ENCODE measurements at regions not wholly inside any gene's neighbourhood (a gene's known extent, or its start where the extent isn't known, plus 50 kb on each side); places are given as distances from the start of the nearest gene placed in this dataset.

GRCh38 chr18:46406539-46406932, 250.5 kb downstream of the LOXHD1 start:
- Histone ChIP-seq H3K27ac (no peak overlapping the region), H3K27me3 (no peaks in the 10 kb centered on the region), H3K4me1 (peaks cover 18% of the 10 kb centered on the region), H3K36me3 (no peaks in the 10 kb centered on the region), H3K9me3 (replicated peaks) (no peaks in the 10 kb centered on the region), H3K4me3 (no peak overlapping the region)
- DNase-seq: no peak

- no peak overlapping the region for H3K4me3 ChIP-seq
- no peaks in the 10 kb centered on the region for H3K9me3 ChIP-seq (replicated peaks)
- H3K4me1 ChIP-seq: peaks cover 16% of the 10 kb centered on the region
- no peak overlapping the region for H3K27ac ChIP-seq
- DNase-seq: no peak
- H3K27me3 ChIP-seq: no peaks in the 10 kb centered on the region
- no peaks in the 10 kb centered on the region for H3K36me3 ChIP-seq
Measured at GRCh38 chr18:46407486-46408166, 249.4 kb downstream of the LOXHD1 start.

- Histone ChIP-seq H3K4me1 (peaks cover 16% of the 10 kb centered on the region), H3K36me3 (no peaks in the 10 kb centered on the region), H3K27me3 (no peaks in the 10 kb centered on the region), H3K27ac (no peak overlapping the region), H3K4me3 (no peak overlapping the region), H3K9me3 (replicated peaks) (no peaks in the 10 kb centered on the region)
- DNase-seq: no peak
Measured at GRCh38 chr18:46408334-46408987, 248.6 kb downstream of the LOXHD1 start.

GRCh38 chr18:46411191-46411828, 245.7 kb downstream of the LOXHD1 start:
- Histone ChIP-seq H3K9me3 (replicated peaks) (no peaks in the 10 kb centered on the region), H3K27me3 (no peaks in the 10 kb centered on the region), H3K4me1 (peaks cover 19% of the 10 kb centered on the region), H3K4me3 (no peak overlapping the region), H3K36me3 (no peaks in the 10 kb centered on the region), H3K27ac (no peak overlapping the region)
- DNase-seq: no peak

GRCh38 chr18:46411867-46412690, 244.9 kb downstream of the LOXHD1 start:
- no peak overlapping the region for H3K27ac ChIP-seq
- no peaks in the 10 kb centered on the region for H3K27me3 ChIP-seq
- peak; percentile 73 to 78 for DNase-seq
- H3K9me3 ChIP-seq (replicated peaks): no peaks in the 10 kb centered on the region
- H3K4me1 ChIP-seq: peaks cover 19% of the 10 kb centered on the region
- no peak overlapping the region for H3K4me3 ChIP-seq
- H3K36me3 ChIP-seq: no peaks in the 10 kb centered on the region

- Histone ChIP-seq H3K9me3 (replicated peaks) (no peaks in the 10 kb centered on the region), H3K4me3 (no peak overlapping the region), H3K4me1 (peaks cover 19% of the 10 kb centered on the region), H3K27ac (no peak overlapping the region), H3K27me3 (no peaks in the 10 kb centered on the region), H3K36me3 (no peaks in the 10 kb centered on the region)
- DNase-seq: no peak
Measured at GRCh38 chr18:46412916-46413315, 244.1 kb downstream of the LOXHD1 start.

- Histone ChIP-seq H3K36me3 (no peaks in the 10 kb centered on the region), H3K27ac (no peak overlapping the region), H3K4me1 (peaks cover 19% of the 10 kb centered on the region), H3K27me3 (no peaks in the 10 kb centered on the region), H3K9me3 (replicated peaks) (no peaks in the 10 kb centered on the region), H3K4me3 (no peak overlapping the region)
- DNase-seq: no peak
Measured at GRCh38 chr18:46413684-46414083, 243.3 kb downstream of the LOXHD1 start.

GRCh38 chr18:46414863-46415262, 242.2 kb downstream of the LOXHD1 start:
- no peaks in the 10 kb centered on the region for H3K36me3 ChIP-seq
- no peaks in the 10 kb centered on the region for H3K9me3 ChIP-seq (replicated peaks)
- no peaks in the 10 kb centered on the region for H3K27me3 ChIP-seq
- no peak for DNase-seq
- no peak overlapping the region for H3K4me3 ChIP-seq
- H3K4me1 ChIP-seq: peaks cover 19% of the 10 kb centered on the region
- H3K27ac ChIP-seq: no peak overlapping the region

GRCh38 chr18:46415532-46416252, 241.3 kb downstream of the LOXHD1 start:
- Histone ChIP-seq H3K9me3 (replicated peaks) (no peaks in the 10 kb centered on the region), H3K27me3 (no peaks in the 10 kb centered on the region), H3K4me3 (no peak overlapping the region), H3K27ac (no peak overlapping the region), H3K36me3 (no peaks in the 10 kb centered on the region), H3K4me1 (peaks cover 19% of the 10 kb centered on the region)
- peak in 1 of 2 experiments; percentile 24 for DNase-seq

GRCh38 chr18:46416706-46417638, 240.0 kb downstream of the LOXHD1 start:
- peak; percentile 34 to 50 for DNase-seq
- H3K27me3 ChIP-seq: no peaks in the 10 kb centered on the region
- no peak overlapping the region for H3K4me3 ChIP-seq
- H3K27ac ChIP-seq: no peak overlapping the region
- H3K4me1 ChIP-seq: peaks cover 13% of the 10 kb centered on the region
- H3K9me3 ChIP-seq (replicated peaks): no peaks in the 10 kb centered on the region
- no peaks in the 10 kb centered on the region for H3K36me3 ChIP-seq

- Histone ChIP-seq H3K36me3 (no peaks in the 10 kb centered on the region), H3K27me3 (no peaks in the 10 kb centered on the region), H3K27ac (no peak overlapping the region), H3K4me3 (no peak overlapping the region), H3K9me3 (replicated peaks) (no peaks in the 10 kb centered on the region), H3K4me1 (peaks cover 3% of the 10 kb centered on the region; the same call in 1 of the 2 replicates)
- no peak for DNase-seq
Measured at GRCh38 chr18:46418663-46419260, 238.3 kb downstream of the LOXHD1 start.

- Histone ChIP-seq H3K36me3 (no peaks in the 10 kb centered on the region), H3K9me3 (replicated peaks) (no peaks in the 10 kb centered on the region), H3K27ac (no peak overlapping the region), H3K27me3 (no peaks in the 10 kb centered on the region), H3K4me1 (peaks cover 6% of the 10 kb centered on the region; the same call in 1 of the 2 replicates), H3K4me3 (no peak overlapping the region)
- DNase-seq: no peak
Measured at GRCh38 chr18:46419391-46420141, 237.5 kb downstream of the LOXHD1 start.

Measured in SJCRH30 (cell line).